Small intestine (tissue), 7 donors: ENCODE measurements at regions not wholly inside any gene's neighbourhood (a gene's known extent, or its start where the extent isn't known, plus 50 kb on each side); places are given as distances from the start of the nearest gene placed in this dataset.

Source experiments
- DNase-seq, 2 donors: peaks; one replicate each; pipeline versions ENCODE4 v3.0.0 to v3.0.0-alpha.2; 2013
- FAIRE-seq: peaks from 2 replicates; lab custom pipeline; 2012; peaks lifted over from hg19 to GRCh38; lab: Jason Lieb, UNC
- H3K27ac ChIP-seq, 3 donors: one replicate each; pipeline ENCODE4 v1.5.1; 2013; ENCODE audit warnings: low read length in 2 of 3, mild to moderate bottlenecking in 2 of 3, control low read depth in 1 of 3, inconsistent platforms in 1 of 3, low read depth in 1 of 3, moderate library complexity in 1 of 3
- H3K27me3 ChIP-seq, 3 donors: one replicate each; pipeline ENCODE4 v1.6.1; 2013; ENCODE audit warnings: low read length in 3 of 3, inconsistent platforms in 1 of 3; ENCODE audit not compliant: control insufficient read depth in 3 of 3, insufficient read depth in 3 of 3
- H3K36me3 ChIP-seq, 3 donors: one replicate each; pipeline ENCODE4 v1.6.1; 2013; ENCODE audit warnings: low read length in 3 of 3, inconsistent platforms in 1 of 3, low read depth in 1 of 3, mild to moderate bottlenecking in 1 of 3, moderate library complexity in 1 of 3; ENCODE audit not compliant: control insufficient read depth in 3 of 3, insufficient read depth in 2 of 3
- H3K4me1 ChIP-seq, 3 donors: one replicate each; pipeline ENCODE4 v1.6.1; 2013; ENCODE audit warnings: low read length in 2 of 3, inconsistent platforms in 1 of 3, low read depth in 1 of 3, mild to moderate bottlenecking in 1 of 3, moderate library complexity in 1 of 3; ENCODE audit not compliant: control insufficient read depth in 3 of 3, insufficient read depth in 2 of 3
- H3K4me3 ChIP-seq, 3 donors: one replicate each; pipeline ENCODE4 v1.5.1; 2013; ENCODE audit warnings: low read length in 3 of 3, control low read depth in 1 of 3, inconsistent platforms in 1 of 3, low read depth in 1 of 3, mild to moderate bottlenecking in 1 of 3, moderate library complexity in 1 of 3
- H3K9me3 ChIP-seq, 2 donors: one replicate each; pipeline ENCODE4 v1.6.1; 2013; ENCODE audit warnings: low read depth in 1 of 2, low read length in 1 of 2; ENCODE audit not compliant: control insufficient read depth in 2 of 2, insufficient read depth in 1 of 2
- WGBS, 3 donors: extraction: QIAGEN DNeasy Blood & Tissue Kit; methylation state at CpG; one replicate each; pipeline ENCODE4 v1.1.7; 2013; 5-methylcytosine and 5-hydroxymethylcytosine counted together
- donor health status: healthy with polysubstance abuse.
- donor health status: control.
- donor health status: control.
- donor health status: Bipolar disorder and iron deficiency.
- donor health status: healthy.

DNA sequence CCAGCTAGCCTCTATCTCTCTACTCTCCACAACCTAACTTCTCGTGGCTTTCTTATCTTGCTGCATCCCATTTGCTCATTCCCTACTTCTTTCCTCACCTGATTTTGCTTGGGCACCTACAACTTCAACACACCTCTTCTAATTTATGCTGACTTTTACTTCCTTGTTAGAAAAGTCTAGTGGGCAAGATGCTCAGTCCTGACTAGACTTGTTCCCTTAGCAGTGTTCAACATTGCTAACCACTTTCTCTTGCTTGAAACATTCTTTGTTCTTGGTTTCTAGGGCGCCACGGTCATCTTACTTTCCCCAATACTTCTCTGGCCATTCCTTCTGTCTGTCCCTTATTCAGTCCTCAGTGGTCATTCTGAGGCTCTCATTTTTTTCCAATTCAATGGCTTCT lies 454.7 kb upstream of the CWC22 start:
- Histone ChIP-seq H3K36me3 (no peaks in the 10 kb centered on the region), H3K4me3 (no peak overlapping the region), H3K27ac (no peak overlapping the region), H3K9me3 (no peaks in the 10 kb centered on the region), H3K27me3 (no peaks in the 10 kb centered on the region), H3K4me1 (no peaks in the 10 kb centered on the region)
- WGBS, 3 donors, result 74 to 80% (median 79%) methylated on average over 3 of the region's 3 CpGs
- FAIRE-seq (no peak), DNase-seq (no peak)

DNA sequence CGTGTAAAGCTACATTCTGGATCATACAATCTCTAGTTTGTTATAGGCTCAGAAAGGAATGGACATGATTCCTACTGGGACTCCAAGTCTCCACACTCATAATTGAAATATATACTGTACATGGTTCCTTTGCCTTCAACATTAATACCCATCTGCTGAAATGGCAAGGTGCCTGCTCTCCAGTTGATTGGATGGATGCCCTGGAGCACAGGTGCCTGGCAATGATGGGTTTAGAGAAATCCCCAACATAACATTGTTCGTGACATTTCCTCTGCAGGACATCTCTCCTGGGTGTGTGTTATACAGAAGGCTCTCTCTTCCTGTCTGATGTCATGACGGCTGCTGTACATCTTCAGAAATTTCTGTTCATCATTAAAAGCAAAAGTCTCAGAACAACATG lies 449.7 kb upstream of the CWC22 start:
- no peaks in the 10 kb centered on the region for H3K36me3 ChIP-seq
- no peak overlapping the region for H3K27ac ChIP-seq
- no peak overlapping the region for H3K4me3 ChIP-seq
- no peaks in the 10 kb centered on the region for H3K9me3 ChIP-seq
- DNase-seq (no peak), FAIRE-seq (no peak)
- H3K4me1 ChIP-seq, result no peaks in the 10 kb centered on the region
- 61 to 82% (median 79%) methylated on average over 3 of the region's 3 CpGs for WGBS, 3 donors
- no peaks in the 10 kb centered on the region for H3K27me3 ChIP-seq

DNA sequence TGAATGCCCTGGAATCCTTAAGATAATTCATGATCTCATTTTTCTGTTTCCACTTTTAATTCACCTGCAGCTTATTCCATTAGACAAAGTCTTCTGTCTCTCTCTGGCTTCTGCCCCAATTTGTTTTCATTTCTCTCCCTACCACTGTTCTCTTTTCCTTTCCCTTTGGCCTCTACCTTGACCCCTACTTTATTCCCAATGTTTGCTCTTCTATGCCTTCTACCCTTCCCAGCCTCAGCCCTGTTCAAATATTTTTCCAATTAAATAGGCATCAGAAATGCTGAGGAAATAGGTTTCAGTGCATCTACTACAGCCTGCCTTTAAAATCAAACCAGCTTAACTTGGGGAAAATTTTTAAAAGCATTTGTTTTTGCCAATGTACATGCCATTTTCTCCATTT lies 443.7 kb upstream of the CWC22 start:
- DNase-seq (no peak), FAIRE-seq (no peak)

DNA sequence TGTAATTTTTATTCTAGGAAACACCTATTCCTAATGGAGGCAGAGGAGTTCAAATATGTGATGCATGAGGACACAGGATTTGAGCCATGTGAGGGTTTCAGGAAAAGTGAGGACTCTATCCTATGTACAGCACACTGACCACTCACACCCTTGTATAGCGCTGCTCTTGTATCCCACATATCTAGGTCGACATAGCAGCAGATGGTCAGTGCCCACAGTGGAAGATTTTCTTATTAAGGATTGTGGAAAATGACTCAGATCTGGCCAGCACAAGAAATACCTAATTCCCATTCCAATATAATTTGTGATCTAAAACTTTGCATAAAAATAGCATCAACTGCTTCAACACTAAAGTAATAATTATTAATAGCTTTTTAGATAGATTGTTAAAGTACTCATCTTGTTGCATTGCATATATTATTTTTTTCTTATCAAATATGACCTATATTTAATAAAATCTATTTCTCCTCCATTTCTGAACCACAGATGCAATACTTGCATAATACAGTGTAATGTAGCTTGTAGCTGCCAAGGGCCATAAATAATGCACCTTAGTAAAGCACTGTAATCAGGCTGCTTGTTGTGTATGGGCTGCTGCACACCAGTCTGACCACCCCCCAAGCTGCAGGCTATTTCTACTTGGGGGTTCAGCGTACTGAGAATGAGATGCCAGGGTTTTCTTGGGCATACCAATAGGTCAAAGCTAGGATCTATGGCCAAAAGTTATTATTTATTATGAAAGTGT lies 442.2 kb upstream of the CWC22 start:
- no peaks in the 10 kb centered on the region for H3K9me3 ChIP-seq
- H3K4me1 ChIP-seq, result no peaks in the 10 kb centered on the region
- H3K4me3 ChIP-seq, result no peak overlapping the region
- FAIRE-seq (no peak), DNase-seq (no peak)
- H3K36me3 ChIP-seq, result no peaks in the 10 kb centered on the region
- no peak overlapping the region for H3K27ac ChIP-seq
- no peaks in the 10 kb centered on the region for H3K27me3 ChIP-seq
- 60 to 73% (median 69%) methylated on average over 3 of the region's 3 CpGs for WGBS, 3 donors

More for the DNA sequence above, 443.7 kb upstream of the CWC22 start:
- no peak overlapping the region for H3K4me3 ChIP-seq
- H3K27ac ChIP-seq, result no peak overlapping the region
- H3K9me3 ChIP-seq, result no peaks in the 10 kb centered on the region
- no peaks in the 10 kb centered on the region for H3K27me3 ChIP-seq
- no peaks in the 10 kb centered on the region for H3K4me1 ChIP-seq
- no peaks in the 10 kb centered on the region for H3K36me3 ChIP-seq

DNA sequence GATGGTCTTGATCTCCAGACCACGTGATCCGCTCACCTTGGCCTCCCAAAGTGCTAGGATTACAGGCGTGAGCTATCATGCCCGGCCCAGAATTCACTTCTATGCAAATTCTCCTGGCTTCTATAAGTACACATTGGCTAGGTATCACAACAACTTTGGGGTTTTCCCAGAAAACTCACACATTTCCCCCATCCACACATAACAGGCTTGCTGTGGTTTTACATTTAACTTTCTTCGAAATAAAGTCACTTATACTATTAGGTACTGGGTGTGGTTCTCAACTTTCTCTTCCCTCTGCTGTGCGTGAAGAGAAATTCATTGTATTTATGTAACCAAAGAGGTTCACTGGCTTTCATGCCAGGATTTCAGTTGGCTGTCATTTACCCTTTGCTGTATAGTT lies 439.4 kb upstream of the CWC22 start:
- FAIRE-seq, result no peak
- Histone ChIP-seq H3K27ac (no peak overlapping the region), H3K4me1 (no peaks in the 10 kb centered on the region), H3K9me3 (no peaks in the 10 kb centered on the region), H3K4me3 (no peak overlapping the region), H3K27me3 (no peaks in the 10 kb centered on the region), H3K36me3 (no peaks in the 10 kb centered on the region)
- WGBS, 3 donors, result 82 to 85% (median 83%) methylated on average over 6 of the region's 6 CpGs
- DNase-seq, result no peak

DNA sequence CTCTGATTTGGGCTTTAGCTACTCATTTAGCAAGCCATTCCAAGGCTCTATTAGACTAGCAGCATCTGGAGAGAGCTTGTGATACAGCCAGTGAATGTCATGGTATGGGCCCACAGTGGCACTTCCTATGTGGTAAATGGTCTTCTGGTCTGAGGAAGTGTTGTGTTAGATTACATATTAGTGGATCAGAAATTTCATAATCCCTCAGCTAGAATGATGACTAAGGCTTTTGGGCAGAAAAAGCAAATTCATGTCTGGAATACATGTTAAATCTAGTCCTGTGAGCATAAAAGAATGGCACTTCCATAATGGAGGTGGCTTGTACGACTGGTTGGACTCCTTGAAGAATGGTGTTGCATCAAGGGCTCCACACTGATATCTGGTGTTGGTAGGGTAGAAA lies 436.8 kb upstream of the CWC22 start:
- WGBS, 3 donors, result 0 to 74% (median 70%) methylated on average over 1 of the region's 1 CpG
- FAIRE-seq, result no peak

DNA sequence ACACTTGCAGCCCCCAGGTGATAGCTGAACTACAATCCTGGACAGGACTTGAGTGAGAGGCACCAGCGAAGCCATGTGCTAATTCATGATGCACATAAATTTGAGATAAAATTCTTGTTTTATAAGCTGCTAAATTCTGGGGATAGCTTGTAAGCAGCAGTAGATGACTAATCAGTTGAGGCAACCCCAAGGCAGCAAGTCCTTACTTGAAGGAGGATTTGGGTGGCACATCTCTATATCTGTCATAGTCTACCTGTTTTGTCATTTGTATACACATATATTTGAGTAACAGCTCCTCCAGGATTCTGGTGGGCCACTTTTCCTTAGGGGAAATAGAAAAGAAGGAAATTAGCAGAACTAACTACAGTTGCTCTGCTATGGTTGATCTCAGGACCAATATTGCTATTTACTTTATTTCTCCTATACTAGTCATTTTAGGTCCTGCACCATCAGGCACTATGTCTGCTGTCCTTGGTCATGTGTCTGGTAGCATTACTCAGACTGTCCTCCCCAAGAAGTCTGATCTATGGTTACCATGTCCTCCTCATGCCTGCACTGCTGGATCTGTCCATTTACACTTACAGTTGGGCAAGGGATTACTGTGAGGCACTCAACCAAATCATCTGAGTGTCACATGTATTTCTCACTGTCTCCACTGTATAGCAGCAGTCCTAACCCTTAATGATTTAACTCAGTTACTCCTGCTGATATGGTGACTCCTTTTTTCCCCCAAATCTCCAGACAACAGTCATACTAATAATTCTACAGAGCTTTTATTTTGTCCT lies 436.0 kb upstream of the CWC22 start:
- WGBS, 3 donors, result 88 to 95% (median 89%) methylated on average over 1 of the region's 1 CpG
- no peaks in the 10 kb centered on the region for H3K27me3 ChIP-seq
- FAIRE-seq, result no peak

More for the DNA sequence above, 436.8 kb upstream of the CWC22 start:
- H3K27me3 ChIP-seq, result no peaks in the 10 kb centered on the region
- no peak overlapping the region for H3K27ac ChIP-seq
- no peaks in the 10 kb centered on the region for H3K4me1 ChIP-seq
- no peaks in the 10 kb centered on the region for H3K9me3 ChIP-seq
- H3K36me3 ChIP-seq, result no peaks in the 10 kb centered on the region
- no peak for DNase-seq
- H3K4me3 ChIP-seq, result no peak overlapping the region

DNA sequence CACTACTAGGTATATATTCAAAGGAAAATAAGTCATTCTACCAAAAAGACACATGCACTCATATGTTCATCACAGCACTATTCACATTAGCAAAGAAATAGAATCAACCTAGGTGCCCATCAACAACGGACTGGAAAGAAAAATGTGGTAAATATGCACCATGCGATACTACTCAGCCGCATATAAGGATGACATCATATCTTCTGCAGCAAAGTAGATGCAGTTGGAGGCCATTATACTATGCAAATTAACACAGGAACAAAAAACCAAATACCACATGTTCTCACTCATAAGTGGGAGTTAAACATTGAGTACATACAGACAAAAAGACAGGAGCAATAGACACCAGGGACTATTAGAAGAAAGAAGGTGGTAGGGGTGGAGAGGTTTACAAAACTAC lies 412.1 kb upstream of the CWC22 start:
- Histone ChIP-seq H3K27ac (no peak overlapping the region), H3K4me1 (no peaks in the 10 kb centered on the region), H3K27me3 (no peaks in the 10 kb centered on the region), H3K4me3 (no peak overlapping the region), H3K36me3 (no peaks in the 10 kb centered on the region), H3K9me3 (no peaks in the 10 kb centered on the region)
- DNase-seq, result no peak
- no peak for FAIRE-seq
- WGBS, 3 donors, result 92 to 99% (median 93%) methylated on average over 3 of the region's 3 CpGs

More for the DNA sequence above, 436.0 kb upstream of the CWC22 start:
- Histone ChIP-seq H3K9me3 (no peaks in the 10 kb centered on the region), H3K4me3 (no peak overlapping the region), H3K36me3 (no peaks in the 10 kb centered on the region), H3K4me1 (no peaks in the 10 kb centered on the region), H3K27ac (no peak overlapping the region)
- DNase-seq, result no peak
